ENCODE measurements at regions not wholly inside any gene's neighbourhood (a gene's known extent, or its start where the extent isn't known, plus 50 kb on each side); places are given as distances from the start of the nearest gene placed in this dataset.

DNA sequence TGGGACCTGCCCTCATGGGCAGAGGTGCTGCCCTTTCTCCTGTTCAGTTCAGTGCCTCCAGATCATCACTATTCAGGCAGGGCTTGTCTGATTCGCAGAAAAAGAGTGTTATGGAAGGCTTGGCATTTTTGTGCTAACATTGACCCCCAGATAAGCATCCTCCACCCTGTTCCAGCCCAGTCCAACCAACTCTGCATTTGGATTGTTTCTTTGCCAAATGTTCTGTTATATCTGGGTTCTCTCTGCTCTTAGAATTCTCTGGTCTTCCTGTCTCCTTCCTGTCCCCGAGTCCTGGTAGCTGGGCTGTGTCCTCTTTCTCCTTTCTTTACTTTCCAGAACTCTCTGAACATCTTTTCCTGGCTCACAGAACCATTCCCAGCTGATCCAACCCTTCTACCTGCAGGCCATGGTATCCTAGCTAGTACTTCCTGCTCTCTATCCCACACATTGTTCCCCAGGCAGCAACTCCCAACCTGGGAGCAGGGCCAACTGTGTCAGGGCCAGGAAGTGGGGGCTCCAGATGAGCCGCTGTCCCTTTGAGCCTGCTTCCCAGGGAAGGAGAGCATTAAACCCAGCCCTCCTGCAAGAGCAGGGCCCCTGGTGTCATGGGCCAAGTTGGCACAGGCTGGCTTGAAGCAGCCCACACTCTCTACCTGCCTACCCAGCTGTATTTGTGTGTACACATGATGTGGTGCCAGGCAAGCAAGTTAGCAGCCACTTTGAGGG lies 280.7 kb upstream of the CADM1 start:
- intact Hi-C loops (cut with DNase I) = no loop called here
- Histone ChIP-seq H3K4me1 (no peaks in the 10 kb centered on the region), H3K36me3 (no peaks in the 10 kb centered on the region), H3K27ac (no peak overlapping the region), H3K4me3 (no peak overlapping the region), H3K9me3 (peaks cover 0 to 5% (median 0%) of the 10 kb centered on the region in 4 donors), H3K27me3 (no peaks in the 10 kb centered on the region)
- 48% methylated on average over 3 of the region's 3 CpGs for WGBS, 2 donors
- TF ChIP-seq EP300 (IDR thresholded peaks at IDR 0.05) = no peak
- no peak for TF ChIP-seq POLR2AphosphoS5 (IDR thresholded peaks at IDR 0.05)
- TF ChIP-seq POLR2A (IDR thresholded peaks at IDR 0.05) = no peak
- TF ChIP-seq, protein P1, sequence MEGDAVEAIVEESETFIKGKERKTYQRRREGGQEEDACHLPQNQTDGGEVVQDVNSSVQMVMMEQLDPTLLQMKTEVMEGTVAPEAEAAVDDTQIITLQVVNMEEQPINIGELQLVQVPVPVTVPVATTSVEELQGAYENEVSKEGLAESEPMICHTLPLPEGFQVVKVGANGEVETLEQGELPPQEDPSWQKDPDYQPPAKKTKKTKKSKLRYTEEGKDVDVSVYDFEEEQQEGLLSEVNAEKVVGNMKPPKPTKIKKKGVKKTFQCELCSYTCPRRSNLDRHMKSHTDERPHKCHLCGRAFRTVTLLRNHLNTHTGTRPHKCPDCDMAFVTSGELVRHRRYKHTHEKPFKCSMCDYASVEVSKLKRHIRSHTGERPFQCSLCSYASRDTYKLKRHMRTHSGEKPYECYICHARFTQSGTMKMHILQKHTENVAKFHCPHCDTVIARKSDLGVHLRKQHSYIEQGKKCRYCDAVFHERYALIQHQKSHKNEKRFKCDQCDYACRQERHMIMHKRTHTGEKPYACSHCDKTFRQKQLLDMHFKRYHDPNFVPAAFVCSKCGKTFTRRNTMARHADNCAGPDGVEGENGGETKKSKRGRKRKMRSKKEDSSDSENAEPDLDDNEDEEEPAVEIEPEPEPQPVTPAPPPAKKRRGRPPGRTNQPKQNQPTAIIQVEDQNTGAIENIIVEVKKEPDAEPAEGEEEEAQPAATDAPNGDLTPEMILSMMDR (IDR thresholded peaks at IDR 0.05) = no peak
- DNase-seq = no peak

DNA sequence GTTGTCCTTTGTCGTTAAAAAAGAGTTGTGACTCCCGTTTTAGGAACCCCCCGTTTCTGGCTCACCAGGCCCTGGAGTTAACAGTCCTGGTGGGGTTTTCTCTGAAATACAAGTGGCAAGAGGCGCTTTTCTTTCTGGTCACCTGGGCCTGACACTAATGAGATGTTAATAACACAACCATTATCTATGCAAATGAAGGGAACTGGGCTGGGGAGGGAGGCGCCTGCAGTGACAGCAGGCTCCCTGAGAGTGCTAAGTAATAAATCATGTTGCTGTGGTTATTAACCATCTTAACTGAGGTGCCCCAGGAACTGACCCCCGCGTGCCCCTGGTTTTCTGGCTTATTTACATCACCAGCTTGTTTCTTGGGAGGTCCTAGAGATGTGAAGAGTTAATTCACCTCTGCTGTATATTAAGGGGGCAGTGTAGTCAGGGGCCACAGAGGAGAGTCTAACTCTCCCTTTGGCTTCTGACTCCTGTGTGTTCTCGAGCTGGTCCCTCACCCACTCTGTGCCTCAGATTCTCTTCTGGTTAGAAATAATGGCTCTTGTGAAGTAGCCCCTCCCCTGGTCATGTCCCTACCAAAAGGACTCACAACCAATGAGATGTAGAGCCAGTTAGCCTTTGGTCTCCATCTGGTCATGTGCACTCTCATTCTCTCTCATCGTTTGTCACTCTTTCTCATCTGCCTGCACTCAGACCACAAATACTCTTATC lies 276.6 kb upstream of the CADM1 start:
- WGBS, 2 donors = 59 to 73% methylated on average over 9 of the region's 9 CpGs
- no peak overlapping the region for H3K27ac ChIP-seq
- TF ChIP-seq, protein P1 (IDR thresholded peaks at IDR 0.05) = no peak
- TF ChIP-seq EP300 (IDR thresholded peaks at IDR 0.05) = no peak
- TF ChIP-seq POLR2A (IDR thresholded peaks at IDR 0.05) = no peak
- TF ChIP-seq POLR2AphosphoS5 (IDR thresholded peaks at IDR 0.05) = no peak
- H3K9me3 ChIP-seq = peaks cover 0 to 5% (median 0%) of the 10 kb centered on the region in 4 donors
- H3K27me3 ChIP-seq = no peaks in the 10 kb centered on the region
- no peaks in the 10 kb centered on the region for H3K4me1 ChIP-seq
- intact Hi-C loops (cut with DNase I) = no loop called here
- no peak for DNase-seq
- no peak overlapping the region for H3K4me3 ChIP-seq
- H3K36me3 ChIP-seq = no peaks in the 10 kb centered on the region

DNA sequence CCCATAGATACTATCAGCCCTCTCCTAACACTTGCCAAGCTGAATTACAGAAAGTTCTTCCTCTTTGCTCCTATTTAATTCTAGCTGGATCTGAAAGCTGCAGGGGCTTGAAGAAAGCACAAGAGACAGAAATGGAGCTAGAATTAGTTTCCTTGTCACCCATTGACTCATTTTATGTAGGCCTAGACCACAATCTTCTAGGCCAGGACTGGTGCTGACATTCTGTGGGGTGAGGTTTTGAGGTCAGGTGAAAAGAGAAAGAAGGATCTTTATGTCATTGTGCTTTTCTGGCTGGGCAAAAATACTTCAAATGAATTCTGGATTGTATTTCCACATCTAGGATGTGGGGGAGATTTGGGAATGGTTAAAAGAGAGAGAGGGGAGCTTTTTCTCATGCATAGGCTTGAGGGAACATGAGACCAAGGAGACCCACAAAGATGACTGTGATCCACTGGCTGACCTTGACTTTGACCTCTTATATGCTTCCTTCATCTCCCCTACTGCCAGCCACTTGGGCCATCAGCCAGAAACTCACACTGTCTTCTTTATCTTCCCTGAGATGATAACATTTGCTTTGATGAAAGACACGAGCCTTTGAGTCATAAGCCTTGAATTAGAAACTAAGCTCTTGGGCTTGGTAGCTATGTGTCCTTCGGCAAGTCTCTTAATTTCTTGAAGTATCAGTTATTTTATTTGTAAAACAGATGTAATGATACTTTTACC lies 274.9 kb upstream of the CADM1 start:
- H3K27ac ChIP-seq = no peak overlapping the region
- WGBS, 2 donors = 79 to 86% methylated on average over 2 of the region's 2 CpGs

DNA sequence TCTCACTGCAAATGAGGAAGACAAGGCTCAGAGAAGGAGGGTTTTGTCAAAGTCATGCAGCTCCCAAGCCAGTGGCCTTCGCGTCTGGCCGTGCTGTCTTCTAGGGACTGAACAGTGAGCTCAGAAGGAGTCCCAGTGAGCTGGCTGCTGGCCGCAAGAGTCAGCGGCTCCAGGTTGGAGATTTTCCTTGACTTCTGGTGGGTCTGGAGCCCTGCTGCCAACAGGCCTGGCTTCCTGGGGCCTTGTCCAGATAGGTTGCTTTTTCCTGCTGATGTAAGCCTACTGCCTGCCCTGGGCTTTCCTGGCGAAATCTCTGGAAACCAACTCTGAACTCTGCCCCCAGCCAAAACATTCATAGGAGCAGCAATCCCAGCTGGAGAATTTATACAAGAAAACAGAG lies 272.7 kb upstream of the CADM1 start:
- intact Hi-C loops (cut with DNase I) = no loop called here
- no peaks in the 10 kb centered on the region for H3K27me3 ChIP-seq
- WGBS, 2 donors = 79 to 82% methylated on average over 6 of the region's 6 CpGs
- no peak overlapping the region for H3K27ac ChIP-seq
- no peak overlapping the region for H3K4me3 ChIP-seq
- no peaks in the 10 kb centered on the region for H3K36me3 ChIP-seq
- H3K4me1 ChIP-seq = no peaks in the 10 kb centered on the region
- no peak for DNase-seq
- TF ChIP-seq, protein P1 (IDR thresholded peaks at IDR 0.05) = no peak
- TF ChIP-seq POLR2A (IDR thresholded peaks at IDR 0.05) (no peak), EP300 (IDR thresholded peaks at IDR 0.05) (no peak), POLR2AphosphoS5 (IDR thresholded peaks at IDR 0.05) (no peak)
- H3K9me3 ChIP-seq = no peaks in the 10 kb centered on the region

More for the DNA sequence above, 274.9 kb upstream of the CADM1 start:
- intact Hi-C loops (cut with DNase I) = no loop called here
- no peak for DNase-seq
- TF ChIP-seq POLR2A (IDR thresholded peaks at IDR 0.05) = no peak
- TF ChIP-seq EP300 (IDR thresholded peaks at IDR 0.05) = no peak
- TF ChIP-seq, protein P1 (IDR thresholded peaks at IDR 0.05) = no peak
- no peak for TF ChIP-seq POLR2AphosphoS5 (IDR thresholded peaks at IDR 0.05)
- H3K9me3 ChIP-seq = peaks cover 0 to 5% (median 0%) of the 10 kb centered on the region in 4 donors
- no peaks in the 10 kb centered on the region for H3K27me3 ChIP-seq
- no peaks in the 10 kb centered on the region for H3K36me3 ChIP-seq
- H3K4me3 ChIP-seq = no peak overlapping the region
- no peaks in the 10 kb centered on the region for H3K4me1 ChIP-seq
